A673 (cell line): ENCODE measurements at regions not wholly inside any gene's neighbourhood (a gene's known extent, or its start where the extent isn't known, plus 50 kb on each side); places are given as distances from the start of the nearest gene placed in this dataset.
"Not testable (repeated sequence)": the region's sequence is repeated elsewhere in the genome, so short reads cannot be mapped to it uniquely, and the experiment has no call there.

ENCODE experiments used
- BruUV-seq: library from RNA; stranded (reverse); fragments of 400-500 nt; replicated peaks from 2 replicates; lab custom pipeline; 2021; lab: Mats Ljungman, UMichigan
- CTCF ChIA-PET: fragments of 300-600 bp; sonication (Branson Sonifier 250); formaldehyde crosslinking; loops from one replicate; lab custom pipeline; 2022; ENCODE audit warnings: antibody characterized with exemption; lab: Charles Lee
- POLR2A ChIA-PET: fragments of 300-600 bp; sonication (Branson Sonifier 250); formaldehyde crosslinking; loops from one replicate; lab custom pipeline; 2022; ENCODE audit warnings: antibody characterized with exemption; ENCODE audit not compliant: low non-redundant PET; lab: Charles Lee
- DNase-seq: peaks from one replicate; pipeline ENCODE4 v3.0.0-alpha.2; 2015; ENCODE audit warnings: low spot score
- H3K27ac ChIP-seq: fragments of 200-600 bp; sonication (generic); 2 replicates; pipeline ENCODE4 v1.5.1; 2016; ENCODE audit warnings: mixed run types, low read depth, mild to moderate bottlenecking, mixed read lengths, antibody characterized with exemption, low read length; ENCODE audit not compliant: poor library complexity, severe bottlenecking
- H3K27me3 ChIP-seq: fragments of 200-600 bp; sonication (generic); replicated peaks from 2 replicates; pipeline ENCODE4 v1.6.1; 2017; ENCODE audit warnings: mixed run types, low read depth, mild to moderate bottlenecking, mixed read lengths, antibody characterized with exemption, low read length; ENCODE audit not compliant: insufficient read depth, poor library complexity
- H3K36me3 ChIP-seq: fragments of 200-600 bp; sonication (generic); 2 replicates; pipeline ENCODE4 v1.6.1; 2016; ENCODE audit warnings: mixed run types, mild to moderate bottlenecking, mixed read lengths, antibody characterized with exemption, low read length; ENCODE audit not compliant: insufficient read depth, poor library complexity, severe bottlenecking
- H3K4me1 ChIP-seq: fragments of 200-600 bp; sonication (generic); 2 replicates; pipeline ENCODE4 v1.6.1; 2017; ENCODE audit warnings: mixed run types, mild to moderate bottlenecking, mixed read lengths, antibody characterized with exemption, low read length; ENCODE audit not compliant: insufficient read depth, poor library complexity, severe bottlenecking
- H3K4me3 ChIP-seq: fragments of 200-600 bp; sonication (generic); 2 replicates; pipeline ENCODE4 v1.5.1; 2016; ENCODE audit warnings: low read depth, mixed run types, mild to moderate bottlenecking, mixed read lengths, low read length; ENCODE audit not compliant: poor library complexity, severe bottlenecking
- H3K9me3 ChIP-seq: fragments of 200-600 bp; sonication (generic); 2 replicates; pipeline ENCODE4 v1.6.1; 2016; ENCODE audit warnings: mixed run types, low read depth, mild to moderate bottlenecking, mixed read lengths, antibody characterized with exemption, low read length; ENCODE audit not compliant: poor library complexity, severe bottlenecking
- EZH2 ChIP-seq: fragments of 200-600 bp; sonication (generic); IDR thresholded peaks from 2 replicates; pipeline ENCODE4 v1.6.1; 2017; ENCODE audit warnings: borderline replicate concordance, low read depth, mild to moderate bottlenecking, mixed read lengths, antibody characterized with exemption, low read length; ENCODE audit not compliant: poor library complexity, severe bottlenecking
- intact Hi-C: fragments of 100-400 bp; cut with micrococcal nuclease; formaldehyde crosslinking; loops from one replicate; pipeline ENCODE4 v1.10.0; 2022; ENCODE audit not compliant: unreplicated experiment
- TF ChIP-seq, protein P1 (sequence below): fragments of 300-800, 200-600 bp; sonication (generic); conservative IDR thresholded peaks from 2 replicates; pipeline ENCODE4 v1.5.1; 2017; ENCODE audit warnings: low read depth, mild to moderate bottlenecking, antibody characterized with exemption, low read length, moderate library complexity, mixed read lengths

GRCh38 chr2:100748673-100749072 lies 71.3 kb upstream of the NPAS2 start:
- H3K4me3 ChIP-seq, result no peak overlapping the region
- H3K36me3 ChIP-seq, result no peaks in the 10 kb centered on the region
- TF ChIP-seq, protein P1, sequence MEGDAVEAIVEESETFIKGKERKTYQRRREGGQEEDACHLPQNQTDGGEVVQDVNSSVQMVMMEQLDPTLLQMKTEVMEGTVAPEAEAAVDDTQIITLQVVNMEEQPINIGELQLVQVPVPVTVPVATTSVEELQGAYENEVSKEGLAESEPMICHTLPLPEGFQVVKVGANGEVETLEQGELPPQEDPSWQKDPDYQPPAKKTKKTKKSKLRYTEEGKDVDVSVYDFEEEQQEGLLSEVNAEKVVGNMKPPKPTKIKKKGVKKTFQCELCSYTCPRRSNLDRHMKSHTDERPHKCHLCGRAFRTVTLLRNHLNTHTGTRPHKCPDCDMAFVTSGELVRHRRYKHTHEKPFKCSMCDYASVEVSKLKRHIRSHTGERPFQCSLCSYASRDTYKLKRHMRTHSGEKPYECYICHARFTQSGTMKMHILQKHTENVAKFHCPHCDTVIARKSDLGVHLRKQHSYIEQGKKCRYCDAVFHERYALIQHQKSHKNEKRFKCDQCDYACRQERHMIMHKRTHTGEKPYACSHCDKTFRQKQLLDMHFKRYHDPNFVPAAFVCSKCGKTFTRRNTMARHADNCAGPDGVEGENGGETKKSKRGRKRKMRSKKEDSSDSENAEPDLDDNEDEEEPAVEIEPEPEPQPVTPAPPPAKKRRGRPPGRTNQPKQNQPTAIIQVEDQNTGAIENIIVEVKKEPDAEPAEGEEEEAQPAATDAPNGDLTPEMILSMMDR, result no peak
- no peak for TF ChIP-seq EZH2
- H3K9me3 ChIP-seq, result no peaks in the 10 kb centered on the region
- no TSS peak for BruUV-seq
- no peak overlapping the region for H3K27ac ChIP-seq
- no peaks in the 10 kb centered on the region for H3K4me1 ChIP-seq
- no peak for DNase-seq
- intact Hi-C loops, result no loop called here
- POLR2A ChIA-PET, result no interaction called here
- CTCF ChIA-PET, result no interaction called here
- H3K27me3 ChIP-seq, result no peaks in the 10 kb centered on the region

GRCh38 chr2:100749771-100750542 lies 70.0 kb upstream of the NPAS2 start:
- intact Hi-C loops, result no loop called here
- Histone ChIP-seq H3K4me1 (no peaks in the 10 kb centered on the region), H3K36me3 (no peaks in the 10 kb centered on the region), H3K4me3 (no peak overlapping the region), H3K27me3 (no peaks in the 10 kb centered on the region), H3K9me3 (no peaks in the 10 kb centered on the region), H3K27ac (no peak overlapping the region)
- DNase-seq, result no peak
- CTCF ChIA-PET, result no interaction called here
- no TSS peak for BruUV-seq
- POLR2A ChIA-PET, result no interaction called here
- no peak for TF ChIP-seq EZH2
- TF ChIP-seq, protein P1, result no peak

GRCh38 chr2:100751871-100752625 lies 67.9 kb upstream of the NPAS2 start:
- H3K27me3 ChIP-seq, H3K9me3 ChIP-seq, BruUV-seq, H3K36me3 ChIP-seq, H3K4me1 ChIP-seq, H3K4me3 ChIP-seq, DNase-seq, POLR2A ChIA-PET, intact Hi-C loops, CTCF ChIA-PET, H3K27ac ChIP-seq: not testable (repeated sequence)
